Breast epithelium (tissue), 4 donors: ENCODE measurements at regions not wholly inside any gene's neighbourhood (a gene's known extent, or its start where the extent isn't known, plus 50 kb on each side); places are given as distances from the start of the nearest gene placed in this dataset.

ENCODE experiments used
- DNase-seq, 2 donors: peaks; one replicate each; pipeline ENCODE4 v3.0.0-alpha.2; 2019; ENCODE audit warnings: low spot score in 2 of 2
- H3K27ac ChIP-seq, 2 donors: fragments of 200-600 bp; sonication (generic) in 1 of 2; one replicate each; pipeline ENCODE4 v1.5.1; 2016 to 2019; ENCODE audit warnings: mild to moderate bottlenecking in 1 of 2
- H3K27me3 ChIP-seq, 2 donors: fragments of 200-600 bp; sonication (generic) in 1 of 2; one replicate each; pipeline versions ENCODE4 v1.5.1 to v1.6.0; 2017 to 2019; ENCODE audit warnings: control low read depth in 1 of 2, mild to moderate bottlenecking in 1 of 2
- H3K36me3 ChIP-seq: fragments of 200-600 bp; one replicate; pipeline ENCODE4 v1.5.1; 2019
- H3K4me1 ChIP-seq, 2 donors: fragments of 200-600 bp; sonication (generic); one replicate each; pipeline ENCODE4 v1.5.1; 2016 to 2019; ENCODE audit warnings: control low read depth in 1 of 2
- H3K4me3 ChIP-seq, 3 donors: fragments of 200-600 bp; sonication (generic); 1 replicate in 2 of 3; 2 replicates in 1 of 3; pipeline ENCODE4 v1.5.1; 2016 to 2019; ENCODE audit warnings: mild to moderate bottlenecking in 3 of 3, moderate library complexity in 2 of 3
- H3K9me3 ChIP-seq, 2 donors: fragments of 200-600 bp; sonication (generic) in 1 of 2; one replicate each; pipeline ENCODE4 v1.5.1; 2016 to 2019; ENCODE audit warnings: control low read depth in 1 of 2
- POLR2A ChIP-seq: fragments of 450-650 bp; IDR thresholded peaks from one replicate; pipeline ENCODE4 v1.6.1; 2016; ENCODE audit warnings: antibody characterized with exemption, mild to moderate bottlenecking, moderate library complexity
- POLR2AphosphoS5 ChIP-seq, 3 donors: sonication (generic); formaldehyde crosslinking; IDR thresholded peaks; one replicate each; pipeline ENCODE4 v1.6.1; 2017; ENCODE audit warnings: antibody characterized with exemption in 3 of 3
- intact Hi-C: fragments of 100-400 bp; cut with DNase I; formaldehyde crosslinking; loops from one replicate; pipeline ENCODE4 v1.15.1; 2023; ENCODE audit warnings: low total_unique reads
- TF ChIP-seq, protein P1 (sequence below), 3 donors: fragments of 450-650 bp; IDR thresholded peaks; one replicate each; pipeline ENCODE4 v1.5.1; 2016 to 2017; ENCODE audit warnings: antibody characterized with exemption in 3 of 3, mild to moderate bottlenecking in 3 of 3, moderate library complexity in 3 of 3

DNA sequence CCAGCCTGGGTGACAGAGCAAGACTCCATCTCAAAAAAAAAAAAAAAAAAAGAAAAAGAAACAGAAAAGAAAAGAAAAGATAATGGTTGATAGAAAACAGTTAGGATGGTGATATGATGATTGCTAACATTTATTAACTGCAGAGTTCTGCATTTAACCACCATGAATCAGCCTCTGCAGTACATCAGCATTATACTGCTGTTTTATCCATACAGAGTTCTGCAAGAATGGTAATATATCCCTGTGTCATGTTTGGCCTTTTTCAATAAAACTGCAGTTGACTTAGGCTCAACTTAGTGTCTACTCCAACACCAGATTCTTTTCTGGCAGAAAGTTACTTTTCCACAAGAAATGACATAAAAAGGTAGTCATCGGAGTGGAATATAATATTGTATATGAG, 62.6 kb downstream of the DUSP6 start:
- H3K27me3 ChIP-seq = no peaks in the 10 kb centered on the region
- intact Hi-C loops = loop anchor here (2.0 kb wide), 1 partner anchor 77 kb away; no protein-coding TSS in a partner anchor
- H3K4me3 ChIP-seq = no peak overlapping the region
- no peak for DNase-seq
- H3K4me1 ChIP-seq = no peaks in the 10 kb centered on the region
- no peaks in the 10 kb centered on the region for H3K36me3 ChIP-seq
- TF ChIP-seq POLR2A (no peak), POLR2AphosphoS5 (IDR thresholded peaks at IDR 0.05) (no peak)
- TF ChIP-seq, protein P1, sequence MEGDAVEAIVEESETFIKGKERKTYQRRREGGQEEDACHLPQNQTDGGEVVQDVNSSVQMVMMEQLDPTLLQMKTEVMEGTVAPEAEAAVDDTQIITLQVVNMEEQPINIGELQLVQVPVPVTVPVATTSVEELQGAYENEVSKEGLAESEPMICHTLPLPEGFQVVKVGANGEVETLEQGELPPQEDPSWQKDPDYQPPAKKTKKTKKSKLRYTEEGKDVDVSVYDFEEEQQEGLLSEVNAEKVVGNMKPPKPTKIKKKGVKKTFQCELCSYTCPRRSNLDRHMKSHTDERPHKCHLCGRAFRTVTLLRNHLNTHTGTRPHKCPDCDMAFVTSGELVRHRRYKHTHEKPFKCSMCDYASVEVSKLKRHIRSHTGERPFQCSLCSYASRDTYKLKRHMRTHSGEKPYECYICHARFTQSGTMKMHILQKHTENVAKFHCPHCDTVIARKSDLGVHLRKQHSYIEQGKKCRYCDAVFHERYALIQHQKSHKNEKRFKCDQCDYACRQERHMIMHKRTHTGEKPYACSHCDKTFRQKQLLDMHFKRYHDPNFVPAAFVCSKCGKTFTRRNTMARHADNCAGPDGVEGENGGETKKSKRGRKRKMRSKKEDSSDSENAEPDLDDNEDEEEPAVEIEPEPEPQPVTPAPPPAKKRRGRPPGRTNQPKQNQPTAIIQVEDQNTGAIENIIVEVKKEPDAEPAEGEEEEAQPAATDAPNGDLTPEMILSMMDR (IDR thresholded peaks at IDR 0.05) = no peak
- H3K27ac ChIP-seq = no peak overlapping the region
- no peaks in the 10 kb centered on the region for H3K9me3 ChIP-seq

DNA sequence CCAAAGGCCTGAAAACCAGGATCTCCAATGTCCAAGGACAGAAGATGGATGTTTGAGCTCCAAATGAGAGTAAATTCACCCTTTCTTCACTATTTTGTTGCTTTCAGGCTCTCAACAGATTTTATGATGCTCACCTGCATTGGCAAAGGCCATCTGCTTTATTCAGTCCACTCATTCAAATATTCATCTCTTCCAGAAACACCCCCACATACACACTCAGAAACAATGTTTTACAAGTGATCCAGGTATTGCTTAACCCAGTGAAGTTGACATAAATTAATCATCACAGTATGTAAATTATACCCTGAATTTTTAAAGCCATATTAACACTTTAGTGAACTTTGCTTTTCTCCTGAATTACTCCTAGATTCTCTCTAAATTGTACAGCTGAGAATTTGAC, 63.3 kb downstream of the DUSP6 start:
- intact Hi-C loops = no loop called here
- Histone ChIP-seq H3K27me3 (no peaks in the 10 kb centered on the region), H3K9me3 (no peaks in the 10 kb centered on the region), H3K27ac (no peak overlapping the region), H3K4me3 (no peak overlapping the region), H3K4me1 (no peaks in the 10 kb centered on the region), H3K36me3 (no peaks in the 10 kb centered on the region)
- TF ChIP-seq POLR2AphosphoS5 (IDR thresholded peaks at IDR 0.05) (no peak), POLR2A (no peak)
- TF ChIP-seq, protein P1 (IDR thresholded peaks at IDR 0.05) = no peak
- no peak for DNase-seq

DNA sequence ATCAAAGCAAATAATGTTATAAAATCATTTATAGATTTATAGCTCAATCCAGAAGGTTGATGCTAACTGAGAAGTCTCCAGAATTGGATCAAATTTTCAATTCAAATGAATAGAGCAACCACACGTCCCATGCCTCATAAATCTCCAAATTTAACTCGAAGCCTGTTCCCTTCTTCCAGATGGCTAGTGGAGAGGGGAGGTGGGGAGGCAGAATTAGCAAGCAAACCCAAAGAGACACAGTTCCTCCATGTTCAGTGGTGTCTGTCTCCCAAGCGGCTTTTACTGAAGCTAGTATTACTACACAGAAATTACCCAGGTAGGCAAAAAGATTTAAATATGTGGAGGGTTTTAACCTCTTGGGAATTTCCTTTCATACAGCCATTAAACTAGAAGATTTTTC, 65.8 kb downstream of the DUSP6 start:
- Histone ChIP-seq H3K4me3 (no peak overlapping the region), H3K27me3 (no peaks in the 10 kb centered on the region), H3K27ac (no peak overlapping the region), H3K9me3 (no peaks in the 10 kb centered on the region), H3K4me1 (no peaks in the 10 kb centered on the region), H3K36me3 (no peaks in the 10 kb centered on the region)
- intact Hi-C loops = no loop called here
- DNase-seq = no peak
- TF ChIP-seq POLR2A = no peak
- TF ChIP-seq, protein P1 (IDR thresholded peaks at IDR 0.05) = no peak
- TF ChIP-seq POLR2AphosphoS5 (IDR thresholded peaks at IDR 0.05) = no peak

DNA sequence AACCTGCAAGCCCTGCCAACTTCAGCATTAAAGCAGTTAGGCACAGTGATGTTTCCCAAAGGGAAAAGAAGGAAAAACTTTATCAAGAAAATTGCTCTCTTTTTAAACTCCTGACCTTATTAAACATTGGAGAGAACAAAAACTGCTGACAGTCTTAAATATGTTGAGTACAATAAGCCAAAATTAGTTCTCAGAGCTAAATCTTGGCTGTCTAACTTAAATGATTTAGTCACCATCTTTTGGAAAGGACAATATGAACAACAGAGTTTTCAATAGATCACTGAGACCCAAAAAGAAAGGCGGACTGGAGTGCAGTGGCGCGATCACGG, 70.8 kb downstream of the DUSP6 start:
- TF ChIP-seq, protein P1 (IDR thresholded peaks at IDR 0.05) = no peak
- TF ChIP-seq POLR2A = no peak
- TF ChIP-seq POLR2AphosphoS5 (IDR thresholded peaks at IDR 0.05) = no peak
- DNase-seq = no peak
- Histone ChIP-seq H3K4me3 (no peak overlapping the region), H3K9me3 (no peaks in the 10 kb centered on the region), H3K27me3 (no peaks in the 10 kb centered on the region), H3K4me1 (no peaks in the 10 kb centered on the region), H3K27ac (no peak overlapping the region), H3K36me3 (no peaks in the 10 kb centered on the region)
- intact Hi-C loops = no loop called here

DNA sequence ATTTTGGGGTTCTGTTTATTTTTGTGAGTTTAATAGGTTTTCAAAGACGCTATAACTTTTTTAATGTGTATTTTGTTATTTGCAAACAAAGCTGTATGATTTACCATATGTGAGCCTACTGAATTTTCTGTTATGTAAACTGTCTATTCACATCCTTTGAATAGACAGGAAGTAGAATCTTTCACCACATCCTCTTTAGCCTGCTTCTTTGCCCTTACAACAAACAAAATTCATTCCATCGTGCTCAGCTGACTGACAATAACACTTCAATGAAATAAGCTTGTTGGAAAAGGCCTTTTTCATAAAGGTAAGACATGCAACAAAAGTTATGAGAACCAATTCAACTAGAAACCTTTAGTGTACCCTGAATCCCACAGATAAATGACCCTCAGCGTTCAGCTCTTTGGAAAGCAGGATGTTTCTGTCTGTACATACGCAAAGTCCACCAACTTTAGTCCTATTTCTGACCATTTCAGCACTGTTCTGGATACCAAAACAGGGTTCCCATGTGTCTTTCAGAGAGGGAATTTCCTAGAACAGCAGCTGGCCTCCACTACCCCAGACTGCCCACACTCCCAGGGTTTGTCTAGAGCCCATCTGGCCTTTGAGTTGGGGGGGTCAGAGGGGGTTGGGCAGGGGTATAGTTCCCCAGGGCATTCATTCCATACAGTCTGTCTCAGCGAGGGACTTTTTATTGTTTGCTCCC, 71.3 kb downstream of the DUSP6 start:
- intact Hi-C loops = no loop called here
- H3K36me3 ChIP-seq = no peaks in the 10 kb centered on the region
- H3K27me3 ChIP-seq = no peaks in the 10 kb centered on the region
- DNase-seq = no peak
- no peak overlapping the region for H3K27ac ChIP-seq
- no peak overlapping the region for H3K4me3 ChIP-seq
- no peak for TF ChIP-seq POLR2A
- TF ChIP-seq POLR2AphosphoS5 (IDR thresholded peaks at IDR 0.05) = no peak
- TF ChIP-seq, protein P1 (IDR thresholded peaks at IDR 0.05) = no peak
- no peaks in the 10 kb centered on the region for H3K4me1 ChIP-seq
- H3K9me3 ChIP-seq = no peaks in the 10 kb centered on the region
